ENCODE measurements at regions not wholly inside any gene's neighbourhood (a gene's known extent, or its start where the extent isn't known, plus 50 kb on each side); places are given as distances from the start of the nearest gene placed in this dataset.

DNA sequence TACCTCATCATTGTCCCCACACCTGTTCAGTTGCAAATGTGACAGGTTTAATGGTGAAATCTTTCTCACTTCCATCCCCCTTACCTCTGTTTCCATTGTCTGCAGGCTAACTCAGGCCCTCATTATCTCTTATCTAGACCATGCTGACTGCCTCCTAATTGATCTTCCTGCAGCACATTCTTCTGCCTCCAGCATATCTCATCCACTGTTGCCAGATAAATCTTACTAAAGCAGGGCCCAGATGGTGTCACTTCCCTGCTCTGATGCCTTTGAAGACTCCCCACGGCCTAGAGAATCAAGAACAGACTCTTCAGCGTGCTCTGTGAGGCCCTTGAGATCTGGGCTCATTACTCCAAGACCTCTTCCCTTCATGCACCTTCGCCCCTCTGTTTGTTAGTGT is 230.1 kb downstream of the DUSP10 start:
- CTCF ChIA-PET: interaction anchor here (0.6 to 0.7 kb wide), 2 partner anchors 33 to 380 kb away, joined by 3 read pairs; no protein-coding TSS in a partner anchor
- POLR2A ChIA-PET: no interaction called here
- TF ChIP-seq BHLHE40 (IDR thresholded peaks at IDR 0.05; ENCODE audit: borderline replicate concordance) (no peak), TARDBP (IDR thresholded peaks at IDR 0.05) (no peak), HDGF (IDR thresholded peaks at IDR 0.05; ENCODE audit: borderline replicate concordance) (no peak), ZNF384 (IDR thresholded peaks at IDR 0.05) (no peak), LEF1 (IDR thresholded peaks at IDR 0.05; ENCODE audit: borderline replicate concordance) (no peak), FOXA1 (IDR thresholded peaks at IDR 0.05) (no peak), NFRKB (IDR thresholded peaks at IDR 0.05) (no peak), L3MBTL2 (conservative IDR thresholded peaks at IDR 0.05) (no peak), SUZ12 (IDR thresholded peaks at IDR 0.05) (no peak)
- DNase-seq (ENCODE audit: extremely low spot score): no peak

GRCh38 chr1:221514806-221515205 is 227.1 kb downstream of the DUSP10 start:
- DNase-seq (ENCODE audit: extremely low spot score): no peak
- no peak for TF ChIP-seq CTBP1 (IDR thresholded peaks at IDR 0.05; ENCODE audit: borderline replicate concordance)
- TF ChIP-seq HDGF (IDR thresholded peaks at IDR 0.05; ENCODE audit: borderline replicate concordance): no peak
- TF ChIP-seq NFRKB (IDR thresholded peaks at IDR 0.05): no peak
- ChIA-PET CTCF (no interaction called here), POLR2A (no interaction called here)

DNA sequence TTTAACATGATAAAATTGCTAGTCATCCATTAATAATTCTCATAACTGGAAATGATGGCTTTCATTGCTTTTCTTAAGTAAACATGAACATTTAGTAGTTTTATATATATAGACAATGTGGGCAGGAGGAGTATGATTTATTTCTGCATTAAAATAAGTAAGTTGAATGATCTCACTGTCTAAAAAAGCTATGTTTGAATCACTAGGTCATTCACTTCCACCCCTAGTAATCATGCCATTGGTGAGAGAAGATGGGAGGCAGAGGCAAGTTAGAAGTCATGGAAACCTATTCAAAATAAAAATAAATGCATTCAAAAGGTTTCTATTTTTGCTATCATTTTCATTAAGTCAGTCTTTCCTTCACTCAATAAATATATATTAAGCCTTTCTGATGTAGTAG is 226.4 kb downstream of the DUSP10 start:
- TF ChIP-seq CTBP1 (IDR thresholded peaks at IDR 0.05; ENCODE audit: borderline replicate concordance) (no peak), TARDBP (IDR thresholded peaks at IDR 0.05) (no peak), FOXM1 (IDR thresholded peaks at IDR 0.05; ENCODE audit: borderline replicate concordance) (no peak), BHLHE40 (IDR thresholded peaks at IDR 0.05; ENCODE audit: borderline replicate concordance) (no peak), FOXK2 (IDR thresholded peaks at IDR 0.05) (no peak), ARNT (IDR thresholded peaks at IDR 0.05) (no peak)
- POLR2A ChIA-PET: no interaction called here
- no peak for DNase-seq (ENCODE audit: extremely low spot score)
- CTCF ChIA-PET: no interaction called here

DNA sequence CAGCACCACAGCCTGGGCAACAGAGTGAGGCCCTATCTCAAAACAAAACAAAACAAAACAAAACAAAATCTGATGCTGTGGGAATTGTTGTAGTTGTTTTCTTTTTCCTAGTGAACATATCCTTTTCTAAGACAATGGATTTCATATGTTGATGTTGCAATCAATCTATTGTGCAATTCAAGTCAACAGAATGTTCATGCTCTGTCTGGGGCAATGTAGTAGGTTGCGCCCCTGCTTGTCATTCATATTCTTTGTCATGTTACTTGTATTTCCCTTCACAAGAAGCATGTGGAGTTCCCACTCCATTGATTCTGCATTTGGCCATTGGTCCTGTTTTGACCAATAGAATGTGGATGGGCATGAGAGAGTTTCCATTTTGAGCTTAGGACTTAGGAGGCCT is 223.9 kb downstream of the DUSP10 start:
- DNase-seq (ENCODE audit: extremely low spot score): no peak
- TF ChIP-seq ELF4 (IDR thresholded peaks at IDR 0.05): no peak
- no peak for TF ChIP-seq FOXA1 (IDR thresholded peaks at IDR 0.05)
- no peak for TF ChIP-seq NFRKB (IDR thresholded peaks at IDR 0.05)
- TF ChIP-seq BHLHE40 (IDR thresholded peaks at IDR 0.05; ENCODE audit: borderline replicate concordance): no peak
- TF ChIP-seq CTBP1 (IDR thresholded peaks at IDR 0.05; ENCODE audit: borderline replicate concordance): no peak
- no peak for TF ChIP-seq FOXK2 (IDR thresholded peaks at IDR 0.05)
- TF ChIP-seq, protein P1, sequence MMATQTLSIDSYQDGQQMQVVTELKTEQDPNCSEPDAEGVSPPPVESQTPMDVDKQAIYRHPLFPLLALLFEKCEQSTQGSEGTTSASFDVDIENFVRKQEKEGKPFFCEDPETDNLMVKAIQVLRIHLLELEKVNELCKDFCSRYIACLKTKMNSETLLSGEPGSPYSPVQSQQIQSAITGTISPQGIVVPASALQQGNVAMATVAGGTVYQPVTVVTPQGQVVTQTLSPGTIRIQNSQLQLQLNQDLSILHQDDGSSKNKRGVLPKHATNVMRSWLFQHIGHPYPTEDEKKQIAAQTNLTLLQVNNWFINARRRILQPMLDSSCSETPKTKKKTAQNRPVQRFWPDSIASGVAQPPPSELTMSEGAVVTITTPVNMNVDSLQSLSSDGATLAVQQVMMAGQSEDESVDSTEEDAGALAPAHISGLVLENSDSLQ (IDR thresholded peaks at IDR 0.05): no peak
- no peak for TF ChIP-seq LEF1 (IDR thresholded peaks at IDR 0.05; ENCODE audit: borderline replicate concordance)
- TF ChIP-seq FOXM1 (IDR thresholded peaks at IDR 0.05; ENCODE audit: borderline replicate concordance): no peak
- TF ChIP-seq HDGF (IDR thresholded peaks at IDR 0.05; ENCODE audit: borderline replicate concordance): no peak
- no peak for TF ChIP-seq ARNT (IDR thresholded peaks at IDR 0.05)
- TF ChIP-seq SP1 (IDR thresholded peaks at IDR 0.05): no peak
- TF ChIP-seq L3MBTL2 (conservative IDR thresholded peaks at IDR 0.05): no peak
- CTCF ChIA-PET: no interaction called here
- POLR2A ChIA-PET: no interaction called here

DNA sequence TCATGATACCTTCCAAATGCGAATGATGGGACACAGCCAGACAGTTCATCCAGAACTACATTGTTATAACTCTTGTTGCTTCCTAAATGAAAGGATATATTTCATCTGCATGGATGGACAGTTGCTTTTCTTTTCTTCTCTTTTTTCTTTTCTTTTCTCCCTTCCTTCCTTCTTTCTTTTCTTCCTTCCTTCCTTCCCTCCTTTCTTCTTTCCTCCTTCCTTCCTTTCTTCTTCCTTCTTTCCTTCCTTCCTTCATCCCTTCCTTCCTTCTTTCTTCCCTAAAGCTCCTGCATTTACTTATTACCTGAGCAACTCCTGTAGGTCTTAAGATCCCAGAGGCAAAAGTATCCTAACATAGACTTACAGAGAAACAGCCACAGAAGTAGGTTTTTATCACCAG is 221.6 kb downstream of the DUSP10 start:
- ChIA-PET CTCF (no interaction called here), POLR2A (no interaction called here)
- TF ChIP-seq SP1 (IDR thresholded peaks at IDR 0.05): no peak
- no peak for DNase-seq (ENCODE audit: extremely low spot score)

- no peak for TF ChIP-seq FOXK2 (IDR thresholded peaks at IDR 0.05)
- no peak for TF ChIP-seq ARNT (IDR thresholded peaks at IDR 0.05)
- TF ChIP-seq ZNF384 (IDR thresholded peaks at IDR 0.05): no peak
- ChIA-PET POLR2A (no interaction called here), CTCF (no interaction called here)
These were observed 220.2 kb downstream of the DUSP10 start for GRCh38 chr1:221521686-221522085.

DNA sequence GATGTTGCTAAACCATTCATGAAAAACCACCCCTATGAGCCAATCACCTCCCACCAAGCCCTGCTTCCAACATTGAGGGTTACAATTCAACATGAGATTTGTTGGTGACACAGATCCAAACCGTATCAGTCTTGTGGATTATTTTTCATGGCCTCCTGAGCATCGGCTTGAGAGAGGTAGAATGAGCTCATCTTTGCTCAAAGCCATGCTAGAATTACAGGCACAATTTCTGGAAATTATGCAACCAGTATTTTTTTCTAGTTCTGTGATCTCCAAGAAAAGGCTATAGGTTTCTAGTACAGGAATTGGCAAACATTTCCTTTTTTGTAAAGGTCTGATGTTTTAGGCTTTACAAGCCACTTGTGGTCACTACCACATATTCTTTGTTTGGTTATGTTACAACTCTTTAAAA is 219.4 kb downstream of the DUSP10 start:
- no peak for TF ChIP-seq LEF1 (IDR thresholded peaks at IDR 0.05; ENCODE audit: borderline replicate concordance)
- TF ChIP-seq ELF4 (IDR thresholded peaks at IDR 0.05): no peak
- TF ChIP-seq FOXK2 (IDR thresholded peaks at IDR 0.05): no peak
- ChIA-PET POLR2A (no interaction called here), CTCF (no interaction called here)
- no peak for DNase-seq (ENCODE audit: extremely low spot score)

More at GRCh38 chr1:221521686-221522085, 220.2 kb downstream of the DUSP10 start:
- DNase-seq (ENCODE audit: extremely low spot score): no peak

DNA sequence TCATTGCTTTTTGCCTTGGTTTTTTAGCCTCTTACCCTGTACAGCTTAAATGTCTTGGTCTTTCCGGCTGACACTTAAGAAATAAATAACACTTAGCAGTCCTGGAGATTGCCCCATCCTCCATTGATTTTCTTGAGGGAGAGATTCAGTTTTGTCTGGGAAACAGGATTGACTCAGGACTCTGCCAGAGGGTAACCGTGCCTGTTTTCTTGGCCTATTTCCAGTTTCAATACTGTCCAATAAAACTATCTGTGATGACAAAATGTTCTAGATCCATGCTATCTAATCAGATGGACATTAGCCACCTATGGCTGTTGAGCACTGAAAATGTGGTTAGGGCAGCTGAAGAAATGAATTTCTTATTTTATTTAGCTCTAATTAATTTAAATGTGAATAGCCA is 216.1 kb downstream of the DUSP10 start:
- CTCF ChIA-PET: no interaction called here
- POLR2A ChIA-PET: no interaction called here
- no peak for TF ChIP-seq ZNF384 (IDR thresholded peaks at IDR 0.05)
- TF ChIP-seq FOXA1 (IDR thresholded peaks at IDR 0.05): no peak
- TF ChIP-seq NFRKB (IDR thresholded peaks at IDR 0.05): no peak
- no peak for TF ChIP-seq TARDBP (IDR thresholded peaks at IDR 0.05)
- TF ChIP-seq ARNT (IDR thresholded peaks at IDR 0.05): no peak
- no peak for TF ChIP-seq ELF4 (IDR thresholded peaks at IDR 0.05)
- TF ChIP-seq, protein P1 (IDR thresholded peaks at IDR 0.05): no peak
- no peak for TF ChIP-seq LEF1 (IDR thresholded peaks at IDR 0.05; ENCODE audit: borderline replicate concordance)
- TF ChIP-seq HDGF (IDR thresholded peaks at IDR 0.05; ENCODE audit: borderline replicate concordance): no peak
- no peak for TF ChIP-seq FOXK2 (IDR thresholded peaks at IDR 0.05)
- TF ChIP-seq SUZ12 (IDR thresholded peaks at IDR 0.05): no peak
- no peak for TF ChIP-seq BHLHE40 (IDR thresholded peaks at IDR 0.05; ENCODE audit: borderline replicate concordance)
- TF ChIP-seq L3MBTL2 (conservative IDR thresholded peaks at IDR 0.05): no peak
- TF ChIP-seq CTBP1 (IDR thresholded peaks at IDR 0.05; ENCODE audit: borderline replicate concordance): no peak
- TF ChIP-seq SP1 (IDR thresholded peaks at IDR 0.05): no peak
- TF ChIP-seq FOXM1 (IDR thresholded peaks at IDR 0.05; ENCODE audit: borderline replicate concordance): no peak
- DNase-seq (ENCODE audit: extremely low spot score): no peak

Data from HEK293T (cell line).